Sigmoid colon (tissue), 4 donors: ENCODE measurements at regions not wholly inside any gene's neighbourhood (a gene's known extent, or its start where the extent isn't known, plus 50 kb on each side); places are given as distances from the start of the nearest gene placed in this dataset.

Experiments used
- EP300 ChIP-seq, 4 donors: sonication (generic); formaldehyde crosslinking; IDR thresholded peaks; one replicate each; pipeline ENCODE4 v1.6.1; 2017; ENCODE audit warnings: antibody characterized with exemption in 4 of 4
- POLR2A ChIP-seq, 2 donors: fragments of 450-650 bp; IDR thresholded peaks; one replicate each; pipeline ENCODE4 v1.6.1; 2016; ENCODE audit warnings: antibody characterized with exemption in 2 of 2, mild to moderate bottlenecking in 2 of 2, moderate library complexity in 2 of 2
- POLR2AphosphoS5 ChIP-seq, 4 donors: sonication (generic); formaldehyde crosslinking; IDR thresholded peaks; one replicate each; pipeline ENCODE4 v1.6.1; 2017; ENCODE audit warnings: antibody characterized with exemption in 4 of 4
- TF ChIP-seq, protein P1 (sequence below), 4 experiments: fragments of 450-650 bp in 3 of 4; fragments of 200-600 bp in 1 of 4; IDR thresholded peaks; one replicate each; pipeline ENCODE4 v1.5.1; 2016 to 2019; ENCODE audit warnings: antibody characterized with exemption in 4 of 4, mild to moderate bottlenecking in 3 of 4, moderate library complexity in 2 of 4

DNA sequence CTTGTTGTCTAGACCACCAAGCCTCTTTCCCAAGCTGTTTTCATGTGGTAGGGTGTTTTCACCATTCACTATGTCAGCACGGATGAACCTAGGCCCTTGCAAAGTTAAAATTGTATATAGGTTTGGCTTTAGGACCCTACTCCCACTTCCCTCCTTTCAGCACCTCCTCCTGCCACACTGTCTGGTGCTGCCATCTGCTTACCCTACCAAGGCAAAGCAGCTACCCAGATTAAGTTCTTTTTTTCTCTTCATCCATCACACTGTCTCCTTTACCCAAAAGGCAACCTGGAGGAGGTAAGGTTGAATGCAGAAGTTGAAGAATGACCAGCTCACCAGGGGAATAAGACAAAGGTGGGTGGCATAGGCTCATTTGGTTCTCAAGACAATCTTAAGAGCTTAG, 184.0 kb downstream of the CDC5L start:
- TF ChIP-seq POLR2A (IDR thresholded peaks at IDR 0.05) = no peak
- TF ChIP-seq, protein P1, sequence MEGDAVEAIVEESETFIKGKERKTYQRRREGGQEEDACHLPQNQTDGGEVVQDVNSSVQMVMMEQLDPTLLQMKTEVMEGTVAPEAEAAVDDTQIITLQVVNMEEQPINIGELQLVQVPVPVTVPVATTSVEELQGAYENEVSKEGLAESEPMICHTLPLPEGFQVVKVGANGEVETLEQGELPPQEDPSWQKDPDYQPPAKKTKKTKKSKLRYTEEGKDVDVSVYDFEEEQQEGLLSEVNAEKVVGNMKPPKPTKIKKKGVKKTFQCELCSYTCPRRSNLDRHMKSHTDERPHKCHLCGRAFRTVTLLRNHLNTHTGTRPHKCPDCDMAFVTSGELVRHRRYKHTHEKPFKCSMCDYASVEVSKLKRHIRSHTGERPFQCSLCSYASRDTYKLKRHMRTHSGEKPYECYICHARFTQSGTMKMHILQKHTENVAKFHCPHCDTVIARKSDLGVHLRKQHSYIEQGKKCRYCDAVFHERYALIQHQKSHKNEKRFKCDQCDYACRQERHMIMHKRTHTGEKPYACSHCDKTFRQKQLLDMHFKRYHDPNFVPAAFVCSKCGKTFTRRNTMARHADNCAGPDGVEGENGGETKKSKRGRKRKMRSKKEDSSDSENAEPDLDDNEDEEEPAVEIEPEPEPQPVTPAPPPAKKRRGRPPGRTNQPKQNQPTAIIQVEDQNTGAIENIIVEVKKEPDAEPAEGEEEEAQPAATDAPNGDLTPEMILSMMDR (IDR thresholded peaks at IDR 0.05) = no peak
- TF ChIP-seq EP300 (IDR thresholded peaks at IDR 0.05) = no peak
- TF ChIP-seq POLR2AphosphoS5 (IDR thresholded peaks at IDR 0.05) = no peak
